Embryonic facial prominence (tissue), 1 donor: ENCODE measurements at regions not wholly inside any gene's neighbourhood (a gene's known extent, or its start where the extent isn't known, plus 50 kb on each side); places are given as distances from the start of the nearest gene placed in this dataset.

Source experiments
- DNase-seq: peaks from one replicate; pipeline ENCODE4 v3.0.0-alpha.2; 2016; ENCODE audit errors: extremely low spot score

GRCh38 chr10:2111965-2112364 lies 374.6 kb upstream of the ADARB2 start:
- DNase-seq = no peak

DNA sequence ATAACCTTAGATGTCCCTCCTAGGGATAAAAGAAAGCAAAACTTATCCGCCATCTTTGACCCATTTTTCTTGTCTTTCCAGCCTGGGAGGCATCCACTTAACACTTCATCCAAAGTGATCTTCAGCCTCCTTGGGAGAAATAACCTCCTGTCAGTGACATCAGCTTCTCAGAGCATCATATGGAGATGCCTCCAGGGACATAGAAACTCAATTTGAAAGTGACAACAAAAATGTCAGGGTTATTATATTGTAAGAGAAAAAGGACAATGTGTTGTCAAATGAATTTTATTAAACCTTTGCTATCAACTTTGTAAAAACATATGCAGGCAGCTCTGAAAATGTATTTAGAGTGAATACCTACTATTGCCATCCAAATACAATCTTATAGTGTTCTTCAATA lies 371.2 kb upstream of the ADARB2 start:
- DNase-seq = no peak

- DNase-seq = no peak
Observed at GRCh38 chr10:2106641-2107040, 369.3 kb upstream of the ADARB2 start.

DNA sequence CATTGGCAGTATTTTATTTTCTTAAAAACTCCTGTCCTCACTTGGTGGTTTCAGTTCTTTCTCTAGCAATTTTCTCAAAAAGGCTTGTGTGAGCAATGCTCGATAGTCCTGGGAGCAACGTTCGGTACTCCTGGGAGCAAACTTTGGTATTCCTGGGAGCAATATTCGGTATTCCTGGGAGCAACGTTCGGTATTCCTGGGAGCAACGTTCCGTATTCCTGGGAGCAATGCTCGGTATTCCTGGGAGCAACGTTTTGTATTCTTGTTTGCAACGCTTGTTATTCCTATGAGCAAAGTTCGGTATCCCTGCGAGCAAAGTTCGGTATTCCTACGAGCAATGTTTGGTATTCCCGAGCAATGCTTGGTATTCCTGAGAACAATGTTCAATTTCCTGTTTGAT lies 362.0 kb upstream of the ADARB2 start:
- no peak for DNase-seq

GRCh38 chr10:2097937-2098336 lies 360.6 kb upstream of the ADARB2 start:
- no peak for DNase-seq

DNA sequence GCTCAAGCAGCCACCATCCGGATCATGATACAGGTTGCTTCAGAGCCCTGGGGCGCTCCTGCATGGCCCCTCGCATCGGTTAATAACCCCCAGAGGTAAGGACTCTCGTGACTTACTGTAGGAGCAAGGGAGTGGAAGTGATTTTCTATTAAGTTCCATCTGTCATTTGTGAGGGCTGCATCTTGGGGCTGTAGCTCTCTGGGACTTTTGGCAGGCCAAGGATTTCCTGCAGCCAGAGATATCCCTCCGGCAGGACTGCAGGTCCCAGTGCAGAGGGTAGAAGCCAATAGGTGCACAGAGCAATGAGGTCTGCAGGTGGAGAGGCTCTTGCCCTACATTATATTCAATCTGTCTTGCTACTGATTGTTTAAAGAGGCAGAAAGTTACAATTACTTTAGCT lies 356.8 kb upstream of the ADARB2 start:
- DNase-seq = no peak

- DNase-seq = no peak
Observed at GRCh38 chr10:2083591-2083990, 346.3 kb upstream of the ADARB2 start.

DNA sequence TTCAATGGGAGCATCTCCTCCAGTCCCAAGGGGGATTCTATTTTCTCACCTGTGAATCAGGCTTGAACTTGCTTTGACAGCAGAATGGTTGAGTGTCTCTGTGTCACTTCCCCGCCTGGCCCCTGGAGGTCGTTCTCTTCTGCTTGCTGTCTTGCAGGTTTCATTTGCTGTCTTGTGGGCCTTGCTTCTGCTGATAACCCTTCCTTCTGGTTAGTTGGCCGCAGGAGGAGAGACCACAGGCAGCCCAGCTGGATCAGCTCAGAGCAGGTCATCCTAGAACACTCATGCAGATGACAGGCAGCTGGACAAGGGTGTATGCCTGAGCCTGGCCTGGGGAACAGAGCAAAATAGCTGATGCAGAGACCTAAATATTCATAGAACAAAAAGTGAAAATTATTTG lies 344.2 kb upstream of the ADARB2 start:
- no peak for DNase-seq

- DNase-seq = no peak
Observed at GRCh38 chr10:2079603-2080078, 342.3 kb upstream of the ADARB2 start.

GRCh38 chr10:2077231-2077630 lies 339.9 kb upstream of the ADARB2 start:
- no peak for DNase-seq

- no peak for DNase-seq
Observed at GRCh38 chr10:2076528-2076927, 339.2 kb upstream of the ADARB2 start.

GRCh38 chr10:2067015-2067414 lies 329.7 kb upstream of the ADARB2 start:
- DNase-seq = no peak

- DNase-seq = no peak
Observed at GRCh38 chr10:2054728-2055127, 317.4 kb upstream of the ADARB2 start.

DNA sequence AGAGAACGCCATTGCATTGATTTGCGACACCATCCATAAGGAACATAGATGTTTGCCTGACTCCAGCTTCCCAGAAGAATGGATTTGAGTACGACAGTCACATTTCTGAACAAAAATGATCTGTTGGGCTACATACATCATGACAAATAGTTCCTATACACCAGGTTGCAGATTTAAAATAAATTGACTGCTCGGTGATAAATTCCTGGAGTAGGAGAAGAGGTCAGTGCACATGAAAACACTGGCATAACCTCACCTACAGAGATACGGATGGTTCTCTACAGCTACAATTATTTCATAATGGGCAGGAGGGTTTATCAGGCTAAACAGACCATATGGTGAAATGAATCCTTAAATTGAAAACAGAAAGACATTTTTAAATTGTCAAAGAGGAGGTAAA lies 316.5 kb upstream of the ADARB2 start:
- DNase-seq = no peak

- no peak for DNase-seq
Observed at GRCh38 chr10:2051108-2051507, 313.8 kb upstream of the ADARB2 start.

- no peak for DNase-seq
Observed at GRCh38 chr10:2049560-2049959, 312.2 kb upstream of the ADARB2 start.

- DNase-seq = no peak
Observed at GRCh38 chr10:2048337-2048973, 311.1 kb upstream of the ADARB2 start.

GRCh38 chr10:2047679-2048078 lies 310.4 kb upstream of the ADARB2 start:
- DNase-seq = no peak

- no peak for DNase-seq
Observed at GRCh38 chr10:2043379-2043778, 306.1 kb upstream of the ADARB2 start.

GRCh38 chr10:2038036-2038435 lies 300.7 kb upstream of the ADARB2 start:
- DNase-seq = no peak

DNA sequence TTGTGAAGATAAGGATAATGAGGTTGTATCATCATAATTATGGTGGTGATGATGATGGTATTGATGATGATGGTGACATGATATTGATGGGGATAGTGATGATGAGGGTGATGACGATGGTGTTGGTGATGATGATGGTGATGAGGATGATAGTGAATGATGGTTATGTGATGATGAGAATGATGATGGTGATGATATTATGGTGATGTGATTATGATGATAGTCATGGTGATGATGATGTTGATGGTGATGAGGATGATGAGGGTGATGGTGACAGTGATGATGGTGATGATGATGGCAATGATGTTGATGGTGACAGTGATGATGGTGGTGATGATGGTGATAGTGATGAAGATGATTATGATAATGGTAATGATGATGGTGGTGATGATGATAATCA lies 299.9 kb upstream of the ADARB2 start:
- DNase-seq = no peak

DNA sequence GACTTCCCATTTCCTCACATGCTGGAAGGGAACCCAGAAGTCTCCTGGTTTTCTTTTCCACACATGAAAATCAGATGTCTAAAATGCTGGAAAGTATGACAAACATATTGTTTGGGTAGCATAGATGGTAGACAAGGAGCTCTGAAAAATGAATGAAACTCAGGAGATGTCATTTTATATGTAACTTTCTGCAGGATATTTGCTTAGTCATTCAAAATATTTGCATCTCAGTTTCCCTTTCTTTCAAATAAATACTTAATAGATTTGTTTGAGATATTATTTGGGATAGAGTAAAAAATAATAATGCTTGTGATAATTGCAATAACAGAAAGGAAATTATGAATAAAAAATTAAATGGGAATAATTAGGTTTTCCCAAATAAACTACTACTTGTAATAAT lies 298.9 kb upstream of the ADARB2 start:
- DNase-seq = no peak

GRCh38 chr10:2030046-2030445 lies 292.7 kb upstream of the ADARB2 start:
- no peak for DNase-seq

- no peak for DNase-seq
Observed at GRCh38 chr10:2026936-2027335, 289.6 kb upstream of the ADARB2 start.
